Activated CD4-positive, alpha-beta T cell treated with anti-CD3 and anti-CD28 coated beads, Interleukin-2, amount 10 ng/mL, durations not matched to agents 24 days and 14 days (primary cell): ENCODE measurements at regions not wholly inside any gene's neighbourhood (a gene's known extent, or its start where the extent isn't known, plus 50 kb on each side); places are given as distances from the start of the nearest gene placed in this dataset.

ENCODE experiments used
- DNase-seq: peaks from one replicate; pipeline ENCODE4 v3.0.0; 2022
- H3K27ac Mint-ChIP-seq: one replicate; pipeline ENCODE4 v1.8.0; 2022; ENCODE audit warnings: mild to moderate bottlenecking, mixed read lengths
- H3K27me3 Mint-ChIP-seq: one replicate; pipeline ENCODE4 v1.8.0; 2022; ENCODE audit warnings: mixed read lengths
- H3K36me3 Mint-ChIP-seq: one replicate; pipeline ENCODE4 v1.8.0; 2022; ENCODE audit warnings: low read depth, mild to moderate bottlenecking, mixed read lengths
- H3K4me1 Mint-ChIP-seq: one replicate; pipeline ENCODE4 v1.8.0; 2021; ENCODE audit warnings: mixed read lengths
- H3K4me3 Mint-ChIP-seq: one replicate; pipeline ENCODE4 v1.8.0; 2022; ENCODE audit warnings: mild to moderate bottlenecking, moderate library complexity, mixed read lengths
- H3K9me3 Mint-ChIP-seq: one replicate; pipeline ENCODE4 v1.8.0; 2021; ENCODE audit warnings: mixed read lengths
- intact Hi-C: fragments of 100-400 bp; cut with micrococcal nuclease; formaldehyde crosslinking; loops from one replicate; pipeline ENCODE4 v1.15.1; 2023

DNA sequence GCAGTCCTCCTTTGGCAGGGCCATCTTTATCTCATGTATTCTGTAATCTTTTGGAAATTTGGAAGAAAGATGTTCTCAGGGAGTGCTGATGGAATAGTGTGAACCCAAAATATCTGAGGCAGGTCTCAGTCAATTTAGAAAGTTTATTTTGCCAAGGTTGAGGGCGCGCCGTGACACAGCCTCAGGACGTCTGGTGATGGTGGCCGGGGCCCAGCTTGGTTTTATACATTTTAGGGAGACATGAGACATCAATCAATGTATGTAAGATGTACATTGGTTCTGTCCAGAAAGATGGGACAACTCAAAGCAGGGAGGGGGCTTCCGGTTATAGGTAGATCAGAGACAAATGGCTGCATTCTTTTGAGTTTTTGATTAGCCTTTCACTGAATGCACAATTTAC is 89.8 kb downstream of the ERMARD start:
- peaks cover 4% of the 10 kb centered on the region for H3K9me3 Mint-ChIP-seq
- peaks cover 2% of the 10 kb centered on the region for H3K36me3 Mint-ChIP-seq
- peaks cover 3% of the 10 kb centered on the region for H3K27me3 Mint-ChIP-seq
- peaks cover 3% of the 10 kb centered on the region for H3K4me1 Mint-ChIP-seq
- no peak overlapping the region for H3K4me3 Mint-ChIP-seq
- no peak for DNase-seq
- intact Hi-C loops: no loop called here
- no peak overlapping the region for H3K27ac Mint-ChIP-seq

DNA sequence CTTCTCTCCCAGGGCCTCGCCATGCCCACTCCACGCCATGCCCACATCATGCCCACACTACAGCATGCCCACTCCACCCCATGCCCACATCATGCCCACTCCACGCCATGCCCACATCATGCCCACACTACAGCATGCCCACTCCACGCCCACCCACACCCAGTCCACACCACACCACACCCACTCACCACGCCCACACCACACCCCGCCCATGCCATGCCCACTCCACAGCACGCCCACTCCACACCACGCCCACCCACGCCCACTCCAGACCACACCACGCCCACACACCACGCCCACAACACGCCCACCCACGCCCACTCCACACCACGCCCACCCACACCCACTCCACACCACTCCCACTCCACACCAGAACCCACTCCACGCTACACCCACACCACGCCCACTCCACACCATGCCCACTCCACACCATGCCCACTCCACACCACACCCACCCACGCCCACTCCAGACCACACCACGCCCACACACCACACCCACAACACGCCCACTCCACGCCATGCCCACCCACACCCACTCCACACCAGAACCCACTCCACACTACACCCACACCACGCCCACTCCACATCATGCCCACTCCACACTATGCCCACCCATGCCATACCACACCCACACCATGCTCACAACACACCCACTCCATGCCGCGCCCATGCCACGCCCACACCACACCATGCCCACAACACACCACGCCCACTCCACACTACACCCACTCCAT is 88.6 kb downstream of the ERMARD start:
- Mint-ChIP-seq H3K27ac (peak overlapping the region; percentile 88), H3K27me3 (peaks cover 13% of the 10 kb centered on the region), H3K4me1 (peaks cover 3% of the 10 kb centered on the region), H3K36me3 (peaks cover 2% of the 10 kb centered on the region), H3K9me3 (peaks cover 4% of the 10 kb centered on the region), H3K4me3 (peak overlapping the region; percentile 50)
- no peak for DNase-seq
- intact Hi-C loops: no loop called here

GRCh38 chr6:169839493-169839892 is 88.1 kb downstream of the ERMARD start:
- H3K4me3 Mint-ChIP-seq: no peak overlapping the region
- H3K27ac Mint-ChIP-seq: no peak overlapping the region
- H3K36me3 Mint-ChIP-seq: peaks cover 2% of the 10 kb centered on the region
- intact Hi-C loops: no loop called here
- DNase-seq: no peak
- H3K27me3 Mint-ChIP-seq: peaks cover 19% of the 10 kb centered on the region
- H3K4me1 Mint-ChIP-seq: peaks cover 3% of the 10 kb centered on the region
- H3K9me3 Mint-ChIP-seq: peaks cover 4% of the 10 kb centered on the region

DNA sequence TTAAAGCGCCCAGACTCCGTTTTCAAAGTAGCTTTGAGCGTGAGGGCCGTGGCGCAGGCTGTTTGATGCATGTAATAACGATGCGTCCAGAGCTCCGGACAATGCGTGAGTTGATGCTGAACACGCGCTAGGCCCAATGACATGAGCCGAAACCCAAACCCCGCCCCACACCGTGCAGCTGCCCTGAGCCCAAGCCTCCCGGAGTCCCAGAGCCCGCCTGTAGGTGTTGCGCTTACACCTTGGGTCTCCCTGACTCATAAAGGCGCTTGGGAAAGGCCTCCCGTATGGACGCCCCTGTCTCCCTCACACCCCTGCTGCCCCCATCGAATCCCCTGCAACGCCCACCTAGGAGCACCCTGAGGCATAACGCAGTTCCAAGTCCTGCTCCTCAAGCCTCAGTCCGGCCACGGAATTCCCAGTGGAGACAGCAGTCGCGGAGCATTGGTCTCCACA is 87.6 kb downstream of the ERMARD start:
- intact Hi-C loops: no loop called here
- H3K36me3 Mint-ChIP-seq: peaks cover 2% of the 10 kb centered on the region

DNA sequence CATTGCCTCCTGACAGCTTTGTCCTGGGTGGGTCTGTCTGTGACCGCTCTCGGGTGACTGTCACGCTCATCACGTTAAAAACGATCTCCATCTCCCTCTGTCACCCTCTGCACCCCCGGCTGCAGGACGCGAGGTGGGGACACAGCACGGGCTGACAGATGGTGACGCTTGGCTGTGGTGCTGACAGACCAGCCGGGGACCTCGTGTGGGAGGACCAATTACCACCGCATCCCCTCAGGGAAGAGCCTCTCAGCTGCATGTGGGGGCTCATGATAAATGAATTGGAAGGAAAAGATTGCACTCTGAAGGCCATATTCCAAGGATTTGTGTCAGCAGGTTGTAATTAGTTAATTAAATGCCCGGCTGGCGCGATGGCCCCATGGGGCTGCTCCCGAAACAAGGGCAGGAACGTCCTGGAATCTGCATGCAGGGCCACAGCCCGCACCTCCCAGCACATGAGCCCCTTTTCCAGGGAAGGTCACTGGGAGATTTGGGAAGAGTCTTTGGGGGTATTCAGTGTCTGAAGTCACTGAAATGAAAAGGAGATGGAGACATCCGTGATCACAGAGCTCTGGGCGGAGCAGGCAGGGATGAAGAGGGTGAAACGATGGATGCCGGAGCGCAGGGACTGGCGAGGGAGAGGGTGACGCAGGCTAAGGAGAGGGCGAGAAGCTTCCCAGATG is 87.1 kb downstream of the ERMARD start:
- no peak overlapping the region for H3K27ac Mint-ChIP-seq
- peaks cover 29% of the 10 kb centered on the region for H3K27me3 Mint-ChIP-seq
- peaks cover 2% of the 10 kb centered on the region for H3K36me3 Mint-ChIP-seq
- peaks cover 4% of the 10 kb centered on the region for H3K9me3 Mint-ChIP-seq
- H3K4me1 Mint-ChIP-seq: peaks cover 3% of the 10 kb centered on the region
- no peak for DNase-seq
- intact Hi-C loops: no loop called here
- H3K4me3 Mint-ChIP-seq: no peak overlapping the region

More for the DNA sequence above, 87.6 kb downstream of the ERMARD start:
- H3K4me3 Mint-ChIP-seq: no peak overlapping the region
- peaks cover 23% of the 10 kb centered on the region for H3K27me3 Mint-ChIP-seq
- no peak for DNase-seq
- peaks cover 3% of the 10 kb centered on the region for H3K4me1 Mint-ChIP-seq
- H3K27ac Mint-ChIP-seq: no peak overlapping the region
- H3K9me3 Mint-ChIP-seq: peaks cover 4% of the 10 kb centered on the region

GRCh38 chr6:169837529-169838250 is 86.3 kb downstream of the ERMARD start:
- H3K27me3 Mint-ChIP-seq: peaks cover 32% of the 10 kb centered on the region
- H3K9me3 Mint-ChIP-seq: peaks cover 4% of the 10 kb centered on the region
- peaks cover 2% of the 10 kb centered on the region for H3K36me3 Mint-ChIP-seq
- peaks cover 3% of the 10 kb centered on the region for H3K4me1 Mint-ChIP-seq
- DNase-seq: no peak
- no peak overlapping the region for H3K4me3 Mint-ChIP-seq
- intact Hi-C loops: no loop called here
- no peak overlapping the region for H3K27ac Mint-ChIP-seq

DNA sequence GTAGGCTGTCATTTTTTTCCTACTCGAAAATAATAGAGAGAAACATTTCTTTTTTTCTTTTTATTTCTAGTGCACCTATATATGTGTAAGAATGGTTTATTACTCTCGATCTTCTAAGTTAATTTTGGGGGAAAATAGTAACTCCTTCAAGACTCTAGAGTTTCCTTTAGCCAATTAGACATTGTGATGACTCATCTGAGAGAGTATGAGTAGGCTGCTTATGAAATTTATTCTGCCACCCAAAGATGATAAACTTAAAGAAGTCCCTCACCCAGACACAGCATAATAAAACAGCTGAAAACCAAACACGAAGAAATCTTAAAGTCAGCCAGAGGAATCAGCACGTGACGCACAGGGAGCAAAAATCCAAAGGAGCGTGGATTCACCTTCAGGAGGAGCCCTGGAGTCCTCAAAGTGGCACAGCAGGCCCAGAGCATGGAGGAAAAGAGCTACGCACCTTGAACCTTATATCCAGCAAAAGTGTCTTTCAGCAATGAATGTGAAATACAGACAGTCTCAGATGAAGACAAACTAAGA is 81.9 kb downstream of the ERMARD start:
- H3K36me3 Mint-ChIP-seq: no peaks in the 10 kb centered on the region
- intact Hi-C loops: loop anchor here (5.0 kb wide), 1 partner anchor 699 kb away; no protein-coding TSS in a partner anchor
- H3K27ac Mint-ChIP-seq: no peak overlapping the region
- H3K9me3 Mint-ChIP-seq: no peaks in the 10 kb centered on the region
- no peak for DNase-seq
- H3K4me3 Mint-ChIP-seq: no peak overlapping the region
- peaks cover 34% of the 10 kb centered on the region for H3K27me3 Mint-ChIP-seq
- no peaks in the 10 kb centered on the region for H3K4me1 Mint-ChIP-seq

DNA sequence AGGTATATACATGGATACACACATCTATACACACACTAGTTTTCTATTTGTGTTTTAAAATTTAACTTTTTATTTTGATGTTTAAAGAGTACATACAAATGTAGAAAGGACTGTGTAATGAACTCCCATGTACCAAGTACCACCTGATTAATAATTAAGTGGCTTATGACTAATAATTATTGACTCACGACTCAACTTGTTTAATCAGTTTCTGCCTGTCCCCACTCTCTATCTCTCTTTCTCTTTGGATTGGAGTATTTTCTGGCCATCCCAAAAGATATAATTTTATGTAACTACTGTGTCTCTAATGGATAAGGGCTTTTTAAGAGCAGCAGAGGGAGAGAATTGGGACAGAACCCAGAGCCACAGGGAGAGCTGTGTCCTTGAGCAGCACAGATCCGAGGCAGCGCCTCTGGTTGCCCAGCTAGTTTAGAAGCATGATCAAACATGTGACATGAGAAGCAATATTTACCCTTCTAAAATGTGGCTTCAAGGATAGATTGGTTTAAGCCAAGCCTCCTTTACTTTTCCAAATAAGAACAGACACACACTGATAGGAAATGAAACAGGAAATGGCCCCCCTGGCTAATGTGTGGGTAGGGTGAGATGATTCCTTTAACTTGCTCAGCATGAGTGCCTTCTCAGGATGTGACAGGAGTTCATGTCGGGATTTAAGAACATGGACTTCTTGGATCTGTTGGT is 81.0 kb downstream of the ERMARD start:
- Mint-ChIP-seq H3K4me1 (no peaks in the 10 kb centered on the region), H3K4me3 (no peak overlapping the region), H3K27me3 (peaks cover 36% of the 10 kb centered on the region), H3K27ac (no peak overlapping the region), H3K36me3 (no peaks in the 10 kb centered on the region), H3K9me3 (no peaks in the 10 kb centered on the region)
- no peak for DNase-seq
- intact Hi-C loops: loop anchor here (5.0 kb wide), 1 partner anchor 700 kb away; no protein-coding TSS in a partner anchor

DNA sequence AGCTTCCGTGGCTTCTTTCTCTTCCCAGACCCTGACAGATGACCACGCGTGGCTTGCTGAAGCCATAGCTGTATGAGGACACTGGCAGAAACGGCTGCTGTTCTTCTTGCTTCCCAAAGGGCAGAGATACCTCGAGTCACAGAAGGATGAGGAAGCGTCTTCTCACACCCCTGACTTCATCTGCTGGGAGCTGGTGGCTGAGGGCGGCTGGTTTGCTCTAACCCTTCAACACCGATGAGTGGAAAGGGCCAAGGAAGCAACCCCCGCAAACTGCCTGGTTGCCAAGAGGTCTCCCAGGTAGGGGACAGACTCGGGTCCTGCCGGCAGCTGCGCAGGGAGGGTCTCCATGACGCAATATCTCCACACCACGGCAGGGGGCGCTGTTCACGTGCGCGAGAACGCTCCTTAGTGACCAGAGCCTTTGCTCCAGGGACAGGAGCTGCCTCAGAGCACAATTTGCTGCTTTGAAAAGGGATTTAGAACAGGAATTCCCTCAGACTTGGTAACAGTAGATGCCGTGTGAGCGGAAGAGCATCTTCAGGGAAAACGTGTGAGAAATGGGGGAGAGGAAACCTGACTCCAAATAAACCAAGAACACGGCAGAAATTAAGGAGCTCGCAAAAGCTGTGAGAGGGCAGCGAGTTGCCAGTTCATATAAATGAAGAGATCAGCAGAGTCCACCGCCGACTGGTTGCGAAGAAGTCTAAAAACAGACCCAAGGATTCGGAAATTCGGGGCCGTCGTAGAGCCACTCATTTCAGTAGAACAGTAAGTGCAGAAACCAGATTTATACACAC is 80.2 kb downstream of the ERMARD start:
- Mint-ChIP-seq H3K4me3 (no peak overlapping the region), H3K27ac (no peak overlapping the region), H3K4me1 (no peaks in the 10 kb centered on the region), H3K9me3 (no peaks in the 10 kb centered on the region), H3K27me3 (peaks cover 39% of the 10 kb centered on the region), H3K36me3 (no peaks in the 10 kb centered on the region)
- peak; percentile 91 for DNase-seq
- intact Hi-C loops: loop anchor here (1.0 to 5.0 kb wide), 3 partner anchors 461 to 701 kb away; no protein-coding TSS in a partner anchor
